HG03175 (cell line): ENCODE measurements at regions not wholly inside any gene's neighbourhood (a gene's known extent, or its start where the extent isn't known, plus 50 kb on each side); places are given as distances from the start of the nearest gene placed in this dataset.

Experiments
- ATAC-seq: cut with Tn5 transposase; IDR thresholded peaks from one replicate; pipeline ENCODE4 v1.9.1; 2021; ENCODE audit warnings: mild to moderate bottlenecking, moderate library complexity; ENCODE audit not compliant: unreplicated experiment

GRCh38 chr20:22005535-22005934, 300.1 kb downstream of the PAX1 start:
- ATAC-seq = no peak

GRCh38 chr20:22004946-22005345, 299.5 kb downstream of the PAX1 start:
- no peak for ATAC-seq

GRCh38 chr20:22003680-22004079, 298.2 kb downstream of the PAX1 start:
- ATAC-seq = no peak

GRCh38 chr20:22001886-22002285, 296.4 kb downstream of the PAX1 start:
- no peak for ATAC-seq

GRCh38 chr20:21995461-21995860, 290.0 kb downstream of the PAX1 start:
- ATAC-seq = no peak

- ATAC-seq = no peak
These were observed 288.7 kb downstream of the PAX1 start for GRCh38 chr20:21994203-21994602.

- no peak for ATAC-seq
These were observed 277.1 kb downstream of the PAX1 start for GRCh38 chr20:21982559-21982958.

- ATAC-seq = no peak
These were observed 276.3 kb downstream of the PAX1 start for GRCh38 chr20:21981597-21982344.

- ATAC-seq = no peak
These were observed 275.7 kb downstream of the PAX1 start for GRCh38 chr20:21981179-21981578.

GRCh38 chr20:21971436-21971835, 266.0 kb downstream of the PAX1 start:
- ATAC-seq = no peak

- ATAC-seq = no peak
These were observed 263.0 kb downstream of the PAX1 start for GRCh38 chr20:21968486-21968885.

- no peak for ATAC-seq
These were observed 262.0 kb downstream of the PAX1 start for GRCh38 chr20:21967481-21967880.

GRCh38 chr20:21956591-21956990, 251.1 kb downstream of the PAX1 start:
- ATAC-seq = no peak

- ATAC-seq = no peak
These were observed 241.9 kb downstream of the PAX1 start for GRCh38 chr20:21947406-21947805.

GRCh38 chr20:21944227-21944626, 238.8 kb downstream of the PAX1 start:
- no peak for ATAC-seq

- no peak for ATAC-seq
These were observed 236.7 kb downstream of the PAX1 start for GRCh38 chr20:21941941-21942805.

- no peak for ATAC-seq
These were observed 231.4 kb downstream of the PAX1 start for GRCh38 chr20:21936720-21937380.

GRCh38 chr20:21936261-21936660, 230.8 kb downstream of the PAX1 start:
- no peak for ATAC-seq

- ATAC-seq = no peak
These were observed 228.1 kb downstream of the PAX1 start for GRCh38 chr20:21933526-21933925.

- no peak for ATAC-seq
These were observed 215.8 kb downstream of the PAX1 start for GRCh38 chr20:21921251-21921650.

- ATAC-seq = no peak
These were observed 214.7 kb downstream of the PAX1 start for GRCh38 chr20:21920211-21920610.

- ATAC-seq = no peak
These were observed 212.9 kb downstream of the PAX1 start for GRCh38 chr20:21918398-21918797.
